ENCODE measurements at regions not wholly inside any gene's neighbourhood (a gene's known extent, or its start where the extent isn't known, plus 50 kb on each side); places are given as distances from the start of the nearest gene placed in this dataset.

- TF ChIP-seq, protein P1, sequence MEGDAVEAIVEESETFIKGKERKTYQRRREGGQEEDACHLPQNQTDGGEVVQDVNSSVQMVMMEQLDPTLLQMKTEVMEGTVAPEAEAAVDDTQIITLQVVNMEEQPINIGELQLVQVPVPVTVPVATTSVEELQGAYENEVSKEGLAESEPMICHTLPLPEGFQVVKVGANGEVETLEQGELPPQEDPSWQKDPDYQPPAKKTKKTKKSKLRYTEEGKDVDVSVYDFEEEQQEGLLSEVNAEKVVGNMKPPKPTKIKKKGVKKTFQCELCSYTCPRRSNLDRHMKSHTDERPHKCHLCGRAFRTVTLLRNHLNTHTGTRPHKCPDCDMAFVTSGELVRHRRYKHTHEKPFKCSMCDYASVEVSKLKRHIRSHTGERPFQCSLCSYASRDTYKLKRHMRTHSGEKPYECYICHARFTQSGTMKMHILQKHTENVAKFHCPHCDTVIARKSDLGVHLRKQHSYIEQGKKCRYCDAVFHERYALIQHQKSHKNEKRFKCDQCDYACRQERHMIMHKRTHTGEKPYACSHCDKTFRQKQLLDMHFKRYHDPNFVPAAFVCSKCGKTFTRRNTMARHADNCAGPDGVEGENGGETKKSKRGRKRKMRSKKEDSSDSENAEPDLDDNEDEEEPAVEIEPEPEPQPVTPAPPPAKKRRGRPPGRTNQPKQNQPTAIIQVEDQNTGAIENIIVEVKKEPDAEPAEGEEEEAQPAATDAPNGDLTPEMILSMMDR (conservative IDR thresholded peaks at IDR 0.05 in 1 of 2, IDR thresholded peaks at IDR 0.05 in 1 of 2; ENCODE audit: extremely low read depth in 1 of 2, insufficient read depth in 1 of 2, low read depth in 1 of 2, low read length in 2 of 2), result no peak
- no peak for TF ChIP-seq EZH2 (IDR thresholded peaks at IDR 0.05; ENCODE audit: borderline replicate concordance, low read length)
These were observed 171.1 kb downstream of the SOD2 start for GRCh38 chr6:159521962-159522361.
